ENCODE measurements at regions not wholly inside any gene's neighbourhood (a gene's known extent, or its start where the extent isn't known, plus 50 kb on each side); places are given as distances from the start of the nearest gene placed in this dataset.

GRCh38 chr9:1922026-1922425 lies 93.1 kb upstream of the SMARCA2 start (continued):
- TF ChIP-seq ELK1 (IDR thresholded peaks at IDR 0.05; ENCODE audit: low read depth, low read length) (no peak), FOSB (CRISPR knock-in tag; IDR thresholded peaks at IDR 0.05) (no peak), JUNB (IDR thresholded peaks at IDR 0.05) (no peak)

DNA sequence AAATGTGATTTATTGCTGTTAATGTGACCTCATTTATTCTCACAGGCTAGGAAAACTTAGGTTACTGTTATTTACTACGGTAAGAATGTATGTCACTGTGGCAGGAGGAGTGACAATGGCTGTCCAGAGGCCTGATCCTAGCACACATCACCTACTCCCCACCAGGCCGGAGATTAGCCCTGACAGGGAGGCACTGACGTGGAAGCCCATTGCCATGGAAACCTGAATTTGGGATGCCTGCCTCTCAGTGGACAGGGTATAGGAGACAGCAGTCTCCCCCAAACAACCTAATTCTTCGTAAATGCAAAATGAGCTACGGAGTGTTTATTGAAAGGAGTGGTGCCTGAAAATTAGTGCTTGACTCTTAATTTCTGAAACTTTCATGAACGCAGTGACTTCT lies 87.6 kb upstream of the SMARCA2 start:
- ATAC-seq: no peak
- CTCF ChIA-PET: no interaction called here
- TF ChIP-seq TFCP2L1 (CRISPR knock-in tag; IDR thresholded peaks at IDR 0.05) (no peak), GATA3 (IDR thresholded peaks at IDR 0.05; ENCODE audit: borderline replicate concordance) (no peak), NR3C1 (IDR thresholded peaks at IDR 0.05) (no peak), RCOR1 (IDR thresholded peaks at IDR 0.05; ENCODE audit: low read depth, low read length) (no peak), BHLHE40 (IDR thresholded peaks at IDR 0.05; ENCODE audit: low read depth, low read length) (no peak), SMC3 (IDR thresholded peaks at IDR 0.05) (no peak), NFE2L2 (conservative IDR thresholded peaks at IDR 0.05; ENCODE audit: low read length) (no peak), ZSCAN20 (CRISPR knock-in tag; IDR thresholded peaks at IDR 0.05) (no peak), NPAS2 (CRISPR knock-in tag; IDR thresholded peaks at IDR 0.05; ENCODE audit: borderline replicate concordance) (no peak), RARB (CRISPR knock-in tag; IDR thresholded peaks at IDR 0.05) (no peak), CBX2 (IDR thresholded peaks at IDR 0.05; ENCODE audit: borderline replicate concordance, low read depth) (no peak), HEYL (CRISPR knock-in tag; IDR thresholded peaks at IDR 0.05) (no peak), TP53 (CRISPR knock-in tag; IDR thresholded peaks at IDR 0.05) (no peak), RNF2 (IDR thresholded peaks at IDR 0.05; ENCODE audit: borderline replicate concordance, low read depth) (no peak), EHMT2 (IDR thresholded peaks at IDR 0.05; ENCODE audit: low read depth) (no peak), POLR2A (IDR thresholded peaks at IDR 0.05; ENCODE audit: low read length) (no peak), CHD2 (IDR thresholded peaks at IDR 0.05; ENCODE audit: low read length, partially characterized antibody) (no peak), CEBPB (IDR thresholded peaks at IDR 0.05) (no peak)
- TF ChIP-seq, protein P1, sequence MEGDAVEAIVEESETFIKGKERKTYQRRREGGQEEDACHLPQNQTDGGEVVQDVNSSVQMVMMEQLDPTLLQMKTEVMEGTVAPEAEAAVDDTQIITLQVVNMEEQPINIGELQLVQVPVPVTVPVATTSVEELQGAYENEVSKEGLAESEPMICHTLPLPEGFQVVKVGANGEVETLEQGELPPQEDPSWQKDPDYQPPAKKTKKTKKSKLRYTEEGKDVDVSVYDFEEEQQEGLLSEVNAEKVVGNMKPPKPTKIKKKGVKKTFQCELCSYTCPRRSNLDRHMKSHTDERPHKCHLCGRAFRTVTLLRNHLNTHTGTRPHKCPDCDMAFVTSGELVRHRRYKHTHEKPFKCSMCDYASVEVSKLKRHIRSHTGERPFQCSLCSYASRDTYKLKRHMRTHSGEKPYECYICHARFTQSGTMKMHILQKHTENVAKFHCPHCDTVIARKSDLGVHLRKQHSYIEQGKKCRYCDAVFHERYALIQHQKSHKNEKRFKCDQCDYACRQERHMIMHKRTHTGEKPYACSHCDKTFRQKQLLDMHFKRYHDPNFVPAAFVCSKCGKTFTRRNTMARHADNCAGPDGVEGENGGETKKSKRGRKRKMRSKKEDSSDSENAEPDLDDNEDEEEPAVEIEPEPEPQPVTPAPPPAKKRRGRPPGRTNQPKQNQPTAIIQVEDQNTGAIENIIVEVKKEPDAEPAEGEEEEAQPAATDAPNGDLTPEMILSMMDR (IDR thresholded peaks at IDR 0.05): no peak
- TF ChIP-seq, protein P2, sequence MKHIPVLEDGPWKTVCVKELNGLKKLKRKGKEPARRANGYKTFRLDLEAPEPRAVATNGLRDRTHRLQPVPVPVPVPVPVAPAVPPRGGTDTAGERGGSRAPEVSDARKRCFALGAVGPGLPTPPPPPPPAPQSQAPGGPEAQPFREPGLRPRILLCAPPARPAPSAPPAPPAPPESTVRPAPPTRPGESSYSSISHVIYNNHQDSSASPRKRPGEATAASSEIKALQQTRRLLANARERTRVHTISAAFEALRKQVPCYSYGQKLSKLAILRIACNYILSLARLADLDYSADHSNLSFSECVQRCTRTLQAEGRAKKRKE (CRISPR knock-in tag; IDR thresholded peaks at IDR 0.05; ENCODE audit: low read depth): no peak
- FAIRE-seq: no peak
- Histone ChIP-seq H3K27ac (no peak overlapping the region), H3K4me3 (no peak overlapping the region), H3K9me3 (no peaks in the 10 kb centered on the region), H3K4me2 (no peak overlapping the region), H3K4me1 (no peaks in the 10 kb centered on the region)
- WGBS (ENCODE audit: missing lambda C conversion rate): 37% methylated on average over 6 of the region's 6 CpGs
- POLR2A ChIA-PET: no interaction called here
- DNase-seq (ENCODE audit: low read depth in 1 of 2, low spot score in 1 of 2): no peak

DNA sequence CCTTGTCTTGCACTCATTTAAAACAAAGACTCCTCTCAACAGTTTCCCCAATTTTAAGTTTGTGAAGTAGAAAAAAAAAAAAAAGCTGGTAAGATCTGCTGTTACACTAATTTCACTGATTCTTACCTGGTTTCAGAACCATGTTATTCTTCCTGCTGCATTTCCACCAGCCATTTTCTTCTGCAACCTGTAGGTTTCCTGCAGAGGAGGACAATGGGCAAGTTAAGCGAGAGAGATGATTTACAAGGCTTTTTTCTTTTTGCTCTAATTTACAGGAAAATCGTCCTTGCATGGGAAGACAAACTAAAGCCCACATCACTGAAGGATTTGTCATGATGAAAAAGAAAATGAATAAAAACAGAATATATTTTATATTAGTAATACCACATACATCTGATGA lies 86.0 kb upstream of the SMARCA2 start:
- no peak for ATAC-seq
- Histone ChIP-seq H3K4me1 (no peaks in the 10 kb centered on the region), H3K4me3 (no peak overlapping the region), H3K27ac (no peak overlapping the region), H3K4me2 (no peak overlapping the region), H3K9me3 (no peaks in the 10 kb centered on the region)
- ChIA-PET POLR2A (no interaction called here), CTCF (interaction anchor here (1.7 kb wide), 1 partner anchor 11 kb away, joined by 3 read pairs; no protein-coding TSS in a partner anchor)
- FAIRE-seq: no peak
- DNase-seq (ENCODE audit: low read depth in 1 of 2, low spot score in 1 of 2): no peak
- WGBS (ENCODE audit: missing lambda C conversion rate): 22% methylated on average over 2 of the region's 2 CpGs
- TF ChIP-seq HOXB13 (CRISPR knock-in tag; IDR thresholded peaks at IDR 0.05; ENCODE audit: low read depth) (no peak), EHF (CRISPR knock-in tag; IDR thresholded peaks at IDR 0.05) (no peak), FOXS1 (CRISPR knock-in tag; IDR thresholded peaks at IDR 0.05) (no peak), SREBF2 (IDR thresholded peaks at IDR 0.05) (no peak), KDM5A (IDR thresholded peaks at IDR 0.05) (no peak), HDAC2 (IDR thresholded peaks at IDR 0.05) (no peak), FOSL2 (IDR thresholded peaks at IDR 0.05) (no peak), FOSL2 (CRISPR knock-in tag; IDR thresholded peaks at IDR 0.05) (no peak), ZSCAN20 (CRISPR knock-in tag; IDR thresholded peaks at IDR 0.05) (no peak), POLR2AphosphoS2 (conservative IDR thresholded peaks at IDR 0.05; ENCODE audit: low read length) (no peak), ZC3H11A (IDR thresholded peaks at IDR 0.05) (no peak), POLR2A (IDR thresholded peaks at IDR 0.05; ENCODE audit: low read length) (no peak)
- TF ChIP-seq, protein P3, sequence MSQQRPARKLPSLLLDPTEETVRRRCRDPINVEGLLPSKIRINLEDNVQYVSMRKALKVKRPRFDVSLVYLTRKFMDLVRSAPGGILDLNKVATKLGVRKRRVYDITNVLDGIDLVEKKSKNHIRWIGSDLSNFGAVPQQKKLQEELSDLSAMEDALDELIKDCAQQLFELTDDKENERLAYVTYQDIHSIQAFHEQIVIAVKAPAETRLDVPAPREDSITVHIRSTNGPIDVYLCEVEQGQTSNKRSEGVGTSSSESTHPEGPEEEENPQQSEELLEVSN (IDR thresholded peaks at IDR 0.05; ENCODE audit: borderline replicate concordance, low read depth): no peak
- TF ChIP-seq, protein P1 (IDR thresholded peaks at IDR 0.05): no peak

All from A549 (cell line).